GM19023 (cell line): ENCODE measurements at regions not wholly inside any gene's neighbourhood (a gene's known extent, or its start where the extent isn't known, plus 50 kb on each side); places are given as distances from the start of the nearest gene placed in this dataset.
"Not testable (repeated sequence)": the region's sequence is repeated elsewhere in the genome, so short reads cannot be mapped to it uniquely, and the experiment has no call there.

ENCODE experiments used
- ATAC-seq: cut with Tn5 transposase; IDR thresholded peaks from one replicate; pipeline ENCODE4 v1.9.1; 2021; ENCODE audit warnings: mild to moderate bottlenecking, moderate library complexity; ENCODE audit not compliant: unreplicated experiment

GRCh38 chr10:9229702-9230244, 1175.3 kb downstream of the GATA3 start:
- ATAC-seq: no peak

GRCh38 chr10:9230625-9231024, 1176.1 kb downstream of the GATA3 start:
- no peak for ATAC-seq

- no peak for ATAC-seq
These were observed 1179.7 kb downstream of the GATA3 start for GRCh38 chr10:9234191-9234590.

- ATAC-seq: no peak
These were observed 1183.6 kb downstream of the GATA3 start for GRCh38 chr10:9238041-9238440.

- no peak for ATAC-seq
These were observed 1184.8 kb downstream of the GATA3 start for GRCh38 chr10:9239298-9239697.

GRCh38 chr10:9243941-9244411, 1189.5 kb downstream of the GATA3 start:
- ATAC-seq: no peak

- no peak for ATAC-seq
These were observed 1190.4 kb downstream of the GATA3 start for GRCh38 chr10:9244864-9245263.

GRCh38 chr10:9253121-9253520, 1198.6 kb downstream of the GATA3 start:
- ATAC-seq: no peak

GRCh38 chr10:9254353-9254752, 1199.9 kb downstream of the GATA3 start:
- no peak for ATAC-seq

GRCh38 chr10:9260690-9261089, 1206.2 kb downstream of the GATA3 start:
- no peak for ATAC-seq

GRCh38 chr10:9262770-9263169, 1208.3 kb downstream of the GATA3 start:
- ATAC-seq: no peak

GRCh38 chr10:9268176-9268575, 1213.7 kb downstream of the GATA3 start:
- no peak for ATAC-seq

- not testable (repeated sequence) for ATAC-seq
These were observed 1218.8 kb downstream of the GATA3 start for GRCh38 chr10:9273126-9273833.

GRCh38 chr10:9274206-9274755, 1219.8 kb downstream of the GATA3 start:
- no peak for ATAC-seq

- ATAC-seq: no peak
These were observed 1221.4 kb downstream of the GATA3 start for GRCh38 chr10:9275861-9276260.

- ATAC-seq: no peak
These were observed 1231.2 kb downstream of the GATA3 start for GRCh38 chr10:9285690-9286089.

- no peak for ATAC-seq
These were observed 1235.3 kb downstream of the GATA3 start for GRCh38 chr10:9289811-9290210.

- ATAC-seq: no peak
These were observed 1236.6 kb downstream of the GATA3 start for GRCh38 chr10:9291081-9291480.

GRCh38 chr10:9294132-9294663, 1239.7 kb downstream of the GATA3 start:
- no peak for ATAC-seq

- ATAC-seq: peak; percentile 75
These were observed 1240.4 kb downstream of the GATA3 start for GRCh38 chr10:9294865-9295264.

GRCh38 chr10:9296190-9296589, 1241.7 kb downstream of the GATA3 start:
- ATAC-seq: no peak

GRCh38 chr10:9297580-9297979, 1243.1 kb downstream of the GATA3 start:
- ATAC-seq: no peak
